ENCODE measurements at regions not wholly inside any gene's neighbourhood (a gene's known extent, or its start where the extent isn't known, plus 50 kb on each side); places are given as distances from the start of the nearest gene placed in this dataset.
"Not testable (repeated sequence)": the region's sequence is repeated elsewhere in the genome, so short reads cannot be mapped to it uniquely, and the experiment has no call there.

GRCh38 chr22:16730894-16731293 lies 94.3 kb downstream of the XKR3 start:
- TF ChIP-seq POLR2AphosphoS5 (IDR thresholded peaks at IDR 0.05; ENCODE audit: low read depth); CTCF (IDR thresholded peaks at IDR 0.05; ENCODE audit: insufficient read depth, low read length); REST (IDR thresholded peaks at IDR 0.05; ENCODE audit: insufficient replicate concordance, low read depth); GABPA (IDR thresholded peaks at IDR 0.05; ENCODE audit: low read depth); SPI1 (IDR thresholded peaks at IDR 0.05; ENCODE audit: borderline replicate concordance, low read depth): not testable (repeated sequence)

Measured in HL-60 (cell line).